Stimulated activated naive CD8-positive, alpha-beta T cell treated with anti-CD3 and anti-CD28 coated beads, Interleukin-15, amount 100 ng/mL, for 72 hours (primary cell): ENCODE measurements at regions not wholly inside any gene's neighbourhood (a gene's known extent, or its start where the extent isn't known, plus 50 kb on each side); places are given as distances from the start of the nearest gene placed in this dataset.
A peak's percentile ranks its signal among the peaks of the same experiment; 100 is the strongest.
"Not testable (repeated sequence)": the region's sequence is repeated elsewhere in the genome, so short reads cannot be mapped to it uniquely, and the experiment has no call there.

Experiments
- ATAC-seq: fragments of 150-1000 bp; cut with Tn5 transposase; 2 replicates; pipeline ENCODE4 v1.10.0; 2021; ENCODE audit warnings: mild to moderate bottlenecking, moderate library complexity
- DNase-seq, 2 donors: peaks; one replicate each; pipeline ENCODE4 v3.0.0; 2021 to 2022
- H3K27ac Mint-ChIP-seq, 2 donors: one replicate each; pipeline ENCODE4 v1.8.0; 2022; ENCODE audit warnings: mild to moderate bottlenecking in 2 of 2, mixed read lengths in 2 of 2, moderate library complexity in 2 of 2
- H3K27me3 Mint-ChIP-seq: one replicate; pipeline ENCODE4 v1.8.0; 2022; ENCODE audit warnings: mixed read lengths
- H3K4me1 Mint-ChIP-seq: one replicate; pipeline ENCODE4 v1.8.0; 2022; ENCODE audit warnings: mild to moderate bottlenecking, mixed read lengths
- H3K4me3 Mint-ChIP-seq, 2 donors: one replicate each; pipeline ENCODE4 v1.8.0; 2022; ENCODE audit warnings: mild to moderate bottlenecking in 2 of 2, mixed read lengths in 2 of 2, moderate library complexity in 1 of 2
- H3K9me3 Mint-ChIP-seq, 2 donors: one replicate each; pipeline ENCODE4 v1.8.0; 2022; ENCODE audit warnings: mixed read lengths in 2 of 2

GRCh38 chr12:46538976-46539375 is 166.4 kb upstream of the SLC38A2 start:
- H3K4me3 Mint-ChIP-seq, result no peak overlapping the region

GRCh38 chr12:46537387-46537955 is 164.9 kb upstream of the SLC38A2 start:
- Mint-ChIP-seq H3K4me3 (no peak overlapping the region), H3K4me1 (peaks cover 14% of the 10 kb centered on the region), H3K27ac (peak overlapping the region in 1 of 2 donors; percentile 79)

More at GRCh38 chr12:46538976-46539375, 166.4 kb upstream of the SLC38A2 start:
- DNase-seq (no peak), ATAC-seq (no peak)
- H3K9me3 Mint-ChIP-seq, result peaks cover 9 to 18% of the 10 kb centered on the region in 2 donors
- no peak overlapping the region for H3K27ac Mint-ChIP-seq
- H3K27me3 Mint-ChIP-seq, result no peaks in the 10 kb centered on the region
- H3K4me1 Mint-ChIP-seq, result peaks cover 21% of the 10 kb centered on the region

DNA sequence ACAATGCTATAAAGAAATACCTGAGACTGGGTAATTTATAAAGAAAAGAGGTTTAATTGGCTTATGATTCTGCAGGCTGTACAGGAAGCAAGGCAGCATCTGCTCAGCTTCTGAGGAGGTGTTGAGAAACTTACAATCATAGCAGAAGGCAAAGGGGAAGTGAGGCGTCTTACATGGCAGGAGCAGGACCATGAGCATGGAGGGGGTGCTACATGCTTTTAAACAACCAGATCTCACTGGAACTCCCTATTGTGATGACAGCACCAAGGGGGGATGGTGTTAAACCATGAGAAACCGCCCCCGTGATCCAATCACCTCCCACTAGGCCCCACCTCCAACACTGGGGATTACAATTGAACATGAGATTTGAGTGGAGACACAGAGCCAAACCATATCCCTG is 163.7 kb upstream of the SLC38A2 start:
- not testable (repeated sequence) for H3K27me3 Mint-ChIP-seq, H3K4me3 Mint-ChIP-seq, ATAC-seq, H3K9me3 Mint-ChIP-seq, DNase-seq
- Mint-ChIP-seq H3K4me1 (peaks cover 14% of the 10 kb centered on the region), H3K27ac (peak overlapping the region in 1 of 2 donors; percentile 36)

More at GRCh38 chr12:46537387-46537955, 164.9 kb upstream of the SLC38A2 start:
- Mint-ChIP-seq H3K9me3 (peaks cover 0 to 11% of the 10 kb centered on the region in 2 donors), H3K27me3 (no peaks in the 10 kb centered on the region)
- ATAC-seq (no peak), DNase-seq (no peak)

- Mint-ChIP-seq H3K9me3 (peaks cover 0 to 4% of the 10 kb centered on the region in 2 donors), H3K27me3 (no peaks in the 10 kb centered on the region), H3K4me1 (peaks cover 14% of the 10 kb centered on the region), H3K27ac (peak overlapping the region in 1 of 2 donors; percentile 23), H3K4me3 (no peak overlapping the region)
- DNase-seq (no peak), ATAC-seq (no peak)
Observed at GRCh38 chr12:46535907-46536306, 163.3 kb upstream of the SLC38A2 start.

- ATAC-seq (no peak), DNase-seq (no peak)
- Mint-ChIP-seq H3K4me3 (no peak overlapping the region), H3K9me3 (peaks cover 0 to under 1% of the 10 kb centered on the region in 2 donors), H3K4me1 (peaks cover 14% of the 10 kb centered on the region), H3K27ac (no peak overlapping the region), H3K27me3 (no peaks in the 10 kb centered on the region)
Observed at GRCh38 chr12:46535376-46535775, 162.8 kb upstream of the SLC38A2 start.

GRCh38 chr12:46534327-46534840 is 161.8 kb upstream of the SLC38A2 start:
- DNase-seq, result no peak
- Mint-ChIP-seq H3K9me3 (peaks cover 0 to 6% of the 10 kb centered on the region in 2 donors), H3K27me3 (no peaks in the 10 kb centered on the region), H3K27ac (no peak overlapping the region), H3K4me3 (no peak overlapping the region), H3K4me1 (peaks cover 14% of the 10 kb centered on the region)
- no peak for ATAC-seq

GRCh38 chr12:46533723-46534122 is 161.2 kb upstream of the SLC38A2 start:
- Mint-ChIP-seq H3K4me1 (peaks cover 14% of the 10 kb centered on the region), H3K27ac (no peak overlapping the region)

GRCh38 chr12:46531804-46532203 is 159.2 kb upstream of the SLC38A2 start:
- no peak overlapping the region for H3K4me3 Mint-ChIP-seq
- no peaks in the 10 kb centered on the region for H3K27me3 Mint-ChIP-seq
- ATAC-seq (no peak), DNase-seq (no peak)
- H3K4me1 Mint-ChIP-seq, result peaks cover 13% of the 10 kb centered on the region
- peaks cover 0 to 6% of the 10 kb centered on the region in 2 donors for H3K9me3 Mint-ChIP-seq
- no peak overlapping the region for H3K27ac Mint-ChIP-seq

More at GRCh38 chr12:46533723-46534122, 161.2 kb upstream of the SLC38A2 start:
- ATAC-seq (no peak), DNase-seq (no peak)
- no peak overlapping the region for H3K4me3 Mint-ChIP-seq
- peaks cover 0 to 6% of the 10 kb centered on the region in 2 donors for H3K9me3 Mint-ChIP-seq
- H3K27me3 Mint-ChIP-seq, result no peaks in the 10 kb centered on the region

GRCh38 chr12:46531059-46531785 is 158.6 kb upstream of the SLC38A2 start:
- H3K27ac Mint-ChIP-seq, result no peak overlapping the region
- H3K27me3 Mint-ChIP-seq, result no peaks in the 10 kb centered on the region
- H3K4me1 Mint-ChIP-seq, result peaks cover 8% of the 10 kb centered on the region
- ATAC-seq (no peak), DNase-seq (no peak)
- H3K4me3 Mint-ChIP-seq, result no peak overlapping the region
- H3K9me3 Mint-ChIP-seq, result peaks cover 0 to 6% of the 10 kb centered on the region in 2 donors

GRCh38 chr12:46530373-46531056 is 157.9 kb upstream of the SLC38A2 start:
- no peak overlapping the region for H3K4me3 Mint-ChIP-seq

GRCh38 chr12:46526233-46526632 is 153.7 kb upstream of the SLC38A2 start:
- Mint-ChIP-seq H3K27ac (no peak overlapping the region), H3K4me1 (peaks cover 47% of the 10 kb centered on the region), H3K27me3 (no peaks in the 10 kb centered on the region), H3K9me3 (peaks cover 0 to 6% of the 10 kb centered on the region in 2 donors), H3K4me3 (no peak overlapping the region)
- DNase-seq (no peak), ATAC-seq (no peak)

More at GRCh38 chr12:46530373-46531056, 157.9 kb upstream of the SLC38A2 start:
- H3K9me3 Mint-ChIP-seq, result peaks cover 0 to 6% of the 10 kb centered on the region in 2 donors
- no peak for ATAC-seq
- H3K27ac Mint-ChIP-seq, result no peak overlapping the region
- H3K4me1 Mint-ChIP-seq, result peaks cover 5% of the 10 kb centered on the region
- H3K27me3 Mint-ChIP-seq, result no peaks in the 10 kb centered on the region
- DNase-seq, result no peak

DNA sequence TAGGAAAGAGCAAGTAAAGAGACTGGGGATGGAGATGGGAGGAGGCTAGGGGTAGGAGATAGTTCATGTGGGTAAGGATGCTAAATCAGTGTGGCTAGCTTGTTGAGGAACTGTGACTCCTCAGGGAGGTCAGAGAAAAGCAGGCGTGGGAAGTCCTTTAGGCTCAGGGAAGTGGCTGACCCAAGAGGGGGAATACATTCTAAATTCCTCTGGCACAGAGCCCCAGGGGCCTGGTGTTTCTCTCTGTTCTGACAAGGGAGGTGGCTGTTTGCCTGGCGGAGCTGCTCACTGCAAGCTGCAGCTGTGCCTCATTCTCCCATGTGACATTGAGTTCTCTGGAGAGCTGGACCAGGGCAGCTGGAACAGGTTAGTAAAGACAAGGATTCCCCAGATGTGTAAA is 152.2 kb upstream of the SLC38A2 start:
- H3K27me3 Mint-ChIP-seq, result no peaks in the 10 kb centered on the region
- DNase-seq (no peak), ATAC-seq (no peak)
- H3K9me3 Mint-ChIP-seq, result no peaks in the 10 kb centered on the region
- H3K27ac Mint-ChIP-seq, result peak overlapping the region in 1 of 2 donors; percentile 97
- peak overlapping the region in 1 of 2 donors; percentile 82 for H3K4me3 Mint-ChIP-seq
- peaks cover 57% of the 10 kb centered on the region for H3K4me1 Mint-ChIP-seq

DNA sequence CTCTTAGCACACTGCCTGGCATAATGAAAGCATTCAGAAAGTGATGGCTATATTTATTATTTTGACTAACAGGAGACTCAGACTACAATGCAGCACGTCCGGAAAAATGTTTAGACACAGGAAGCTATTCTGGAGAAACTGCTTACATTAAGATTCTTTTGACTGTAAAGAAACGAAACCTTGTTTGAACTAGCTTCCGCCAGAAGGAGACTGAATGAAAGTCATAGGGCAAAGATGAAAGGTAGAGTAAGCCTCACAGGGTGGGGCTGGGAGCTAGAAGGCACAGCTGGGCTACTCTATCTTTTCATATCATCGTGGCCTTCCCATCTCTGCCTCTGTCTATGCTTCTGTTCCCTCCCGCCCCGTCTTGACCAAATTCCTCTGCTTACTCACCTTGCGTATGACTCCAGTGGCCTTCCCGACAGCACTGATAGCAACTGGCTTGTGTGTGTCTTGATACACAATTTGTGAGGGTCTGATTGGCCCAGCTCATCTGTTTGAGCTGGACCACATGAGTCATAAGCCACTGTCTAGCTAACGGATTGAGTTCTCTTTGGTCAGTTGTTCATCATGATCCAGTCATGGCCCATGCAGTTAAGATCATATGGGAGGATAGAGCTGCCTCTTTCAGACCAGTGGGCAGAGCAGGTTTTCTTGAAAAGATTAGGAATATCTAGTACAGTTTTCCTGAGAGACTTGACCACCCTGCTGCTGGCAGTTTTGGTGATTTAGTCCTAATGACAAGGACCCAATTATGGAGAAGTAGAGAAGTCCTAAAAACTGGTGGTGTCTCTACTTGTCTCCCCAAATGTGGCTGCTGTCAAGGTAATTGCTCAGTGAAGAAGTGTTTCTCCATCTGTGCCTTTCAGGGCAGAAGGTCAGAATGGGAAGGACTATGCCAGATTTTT is 151.5 kb upstream of the SLC38A2 start:
- no peaks in the 10 kb centered on the region for H3K9me3 Mint-ChIP-seq
- peaks cover 64% of the 10 kb centered on the region for H3K4me1 Mint-ChIP-seq
- peak overlapping the region; percentile 78 to 82 for H3K4me3 Mint-ChIP-seq
- DNase-seq (peak; percentile 37 to 68), ATAC-seq (peak; percentile 92)
- H3K27ac Mint-ChIP-seq, result peak overlapping the region; percentile 72 to 97
- no peaks in the 10 kb centered on the region for H3K27me3 Mint-ChIP-seq

DNA sequence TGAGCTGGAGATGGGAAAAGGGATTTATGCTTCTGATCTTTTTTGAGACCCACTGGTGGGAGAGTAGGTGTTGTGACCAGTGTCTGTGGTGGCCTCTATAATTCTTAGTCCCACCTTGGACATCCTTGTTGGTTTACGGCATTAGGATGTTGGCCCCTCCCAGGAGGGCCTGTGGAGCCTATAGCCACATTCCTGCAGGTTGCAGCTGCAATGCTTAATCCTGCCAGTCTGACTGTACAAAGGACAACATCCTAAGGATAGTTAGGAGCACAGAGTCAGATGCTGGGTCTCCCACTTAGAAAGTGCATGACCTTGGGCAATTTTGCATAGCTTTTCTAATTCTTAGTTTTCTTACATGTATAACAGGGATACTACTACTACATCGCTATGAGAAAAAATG is 150.9 kb upstream of the SLC38A2 start:
- Mint-ChIP-seq H3K4me3 (peak overlapping the region; percentile 78 to 82), H3K4me1 (peaks cover 71% of the 10 kb centered on the region), H3K27ac (peak overlapping the region; percentile 72 to 97), H3K27me3 (no peaks in the 10 kb centered on the region), H3K9me3 (no peaks in the 10 kb centered on the region)
- DNase-seq (no peak), ATAC-seq (no peak)

DNA sequence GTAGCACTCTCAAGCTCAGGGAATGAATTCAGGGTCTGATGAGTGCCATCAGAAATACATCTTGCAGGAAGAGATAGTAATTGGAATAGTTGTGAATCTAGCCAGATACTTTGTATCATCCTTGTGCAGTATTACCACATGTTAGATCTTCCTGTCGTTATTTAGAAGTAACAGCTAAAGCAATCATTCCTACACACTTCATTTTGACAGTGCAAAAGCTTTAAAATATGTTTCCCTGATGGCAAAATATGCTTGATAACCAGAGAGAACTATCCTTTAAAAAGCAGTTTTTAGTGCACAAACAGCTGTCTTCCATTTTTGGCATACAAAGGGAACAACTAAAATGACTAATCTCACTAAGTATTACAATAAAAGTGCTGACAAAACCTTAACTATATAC is 149.5 kb upstream of the SLC38A2 start:
- H3K9me3 Mint-ChIP-seq, result no peaks in the 10 kb centered on the region
- H3K4me3 Mint-ChIP-seq, result peak overlapping the region in 1 of 2 donors; percentile 44
- H3K27ac Mint-ChIP-seq, result no peak overlapping the region
- DNase-seq (no peak), ATAC-seq (no peak)
- H3K27me3 Mint-ChIP-seq, result no peaks in the 10 kb centered on the region
- H3K4me1 Mint-ChIP-seq, result peaks cover 85% of the 10 kb centered on the region
